C4-2B (cell line): ENCODE measurements at regions not wholly inside any gene's neighbourhood (a gene's known extent, or its start where the extent isn't known, plus 50 kb on each side); places are given as distances from the start of the nearest gene placed in this dataset.

Experiments
- CTCF ChIP-seq: fragments of 450-650 bp; conservative IDR thresholded peaks from 2 replicates; pipeline ENCODE4 v1.5.1; 2017; ENCODE audit warnings: mild to moderate bottlenecking
- ZFX ChIP-seq: fragments of 450-650 bp; IDR thresholded peaks from 2 replicates; pipeline ENCODE4 v1.6.1; 2017

DNA sequence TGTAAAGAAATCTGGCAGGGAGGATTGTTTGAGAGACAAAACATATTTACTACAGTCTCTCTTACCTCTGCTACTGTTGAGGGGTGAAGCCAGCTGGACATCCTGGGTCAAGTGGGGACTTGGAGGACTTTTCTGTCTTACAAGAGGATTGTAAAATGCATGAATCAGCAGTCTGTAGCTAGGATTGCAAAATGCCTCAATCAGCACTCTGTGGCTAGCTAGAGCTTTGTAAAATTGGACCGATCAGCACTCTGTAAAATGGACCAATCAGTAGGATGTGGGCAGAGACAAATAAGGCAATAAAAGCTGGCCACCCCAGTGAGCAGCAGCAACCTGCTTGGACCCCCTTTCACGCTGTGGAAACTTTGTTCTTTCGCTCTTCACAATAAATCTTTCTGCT, 995.8 kb upstream of the CDH6 start:
- TF ChIP-seq CTCF (no peak), ZFX (no peak)
